ENCODE measurements at regions not wholly inside any gene's neighbourhood (a gene's known extent, or its start where the extent isn't known, plus 50 kb on each side); places are given as distances from the start of the nearest gene placed in this dataset.

DNA sequence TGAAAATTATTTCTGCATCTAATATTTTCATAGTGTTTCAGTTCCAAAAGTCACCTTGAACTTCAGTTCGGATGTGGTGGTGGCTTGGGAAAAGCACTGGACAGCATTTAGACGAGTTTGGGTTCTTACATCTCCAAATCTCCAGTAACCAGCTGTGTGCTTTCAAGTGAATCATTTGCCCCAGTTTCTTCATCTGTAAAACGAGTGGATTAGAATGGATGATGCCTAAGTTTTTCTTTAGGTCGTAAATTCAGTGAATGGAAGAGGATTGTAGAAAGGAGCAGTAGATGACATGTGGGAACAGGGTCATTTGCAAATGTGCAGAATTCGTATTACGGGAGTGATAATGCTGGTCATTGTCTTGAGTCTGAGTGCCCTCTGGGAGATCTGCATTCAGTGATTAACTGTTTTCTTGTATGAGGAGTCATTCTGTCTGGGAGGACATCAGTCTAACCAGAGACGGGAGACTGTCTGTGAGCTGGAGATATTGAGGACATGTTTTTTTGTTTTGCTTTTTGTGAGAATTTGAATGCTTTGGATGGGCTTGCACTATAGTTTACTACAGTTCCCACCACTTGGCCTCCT, 641.6 kb upstream of the TBL1XR1 start:
- no peak for DNase-seq
- peaks cover 17% of the 10 kb centered on the region for H3K27me3 Mint-ChIP-seq
- H3K4me1 ChIP-seq (ENCODE audit: control insufficient read depth in 2 of 2, insufficient read depth in 2 of 2, low read length in 2 of 2) = no peaks in the 10 kb centered on the region
- no peaks in the 10 kb centered on the region for H3K9me3 Mint-ChIP-seq (ENCODE audit: insufficient read depth)
- no peak for ATAC-seq (ENCODE audit: low read depth)
- H4K20me1 ChIP-seq (ENCODE audit: control insufficient read depth, insufficient read depth, low read length, poor library complexity, severe bottlenecking) = no peaks in the 10 kb centered on the region
- no peak overlapping the region for H2AFZ ChIP-seq (ENCODE audit: insufficient read depth, low read depth, low read length, poor library complexity, severe bottlenecking)
- ChIA-PET CTCF (no interaction called here), POLR2A (no interaction called here)
- peaks cover under 1% of the 10 kb centered on the region for H3K4me1 Mint-ChIP-seq
- H3K9me3 ChIP-seq (ENCODE audit: control extremely low read depth in 1 of 3, control insufficient read depth in 2 of 3, insufficient read depth in 1 of 3, low read length in 2 of 3) = no peaks in the 10 kb centered on the region
- no peak overlapping the region for H3K4me3 ChIP-seq (ENCODE audit: control extremely low read depth in 1 of 5, extremely low read depth in 1 of 5, insufficient read depth in 1 of 5, low read depth in 2 of 5, low read length in 4 of 5)
- no peak overlapping the region for H3K9ac ChIP-seq (ENCODE audit: low read length)
- TF ChIP-seq, protein P1, sequence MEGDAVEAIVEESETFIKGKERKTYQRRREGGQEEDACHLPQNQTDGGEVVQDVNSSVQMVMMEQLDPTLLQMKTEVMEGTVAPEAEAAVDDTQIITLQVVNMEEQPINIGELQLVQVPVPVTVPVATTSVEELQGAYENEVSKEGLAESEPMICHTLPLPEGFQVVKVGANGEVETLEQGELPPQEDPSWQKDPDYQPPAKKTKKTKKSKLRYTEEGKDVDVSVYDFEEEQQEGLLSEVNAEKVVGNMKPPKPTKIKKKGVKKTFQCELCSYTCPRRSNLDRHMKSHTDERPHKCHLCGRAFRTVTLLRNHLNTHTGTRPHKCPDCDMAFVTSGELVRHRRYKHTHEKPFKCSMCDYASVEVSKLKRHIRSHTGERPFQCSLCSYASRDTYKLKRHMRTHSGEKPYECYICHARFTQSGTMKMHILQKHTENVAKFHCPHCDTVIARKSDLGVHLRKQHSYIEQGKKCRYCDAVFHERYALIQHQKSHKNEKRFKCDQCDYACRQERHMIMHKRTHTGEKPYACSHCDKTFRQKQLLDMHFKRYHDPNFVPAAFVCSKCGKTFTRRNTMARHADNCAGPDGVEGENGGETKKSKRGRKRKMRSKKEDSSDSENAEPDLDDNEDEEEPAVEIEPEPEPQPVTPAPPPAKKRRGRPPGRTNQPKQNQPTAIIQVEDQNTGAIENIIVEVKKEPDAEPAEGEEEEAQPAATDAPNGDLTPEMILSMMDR (IDR thresholded peaks at IDR 0.05) = no peak
- TF ChIP-seq EZH2 (IDR thresholded peaks at IDR 0.05; ENCODE audit: borderline replicate concordance, insufficient read depth, low read depth, low read length, poor library complexity, severe bottlenecking) = no peak
- H3K27ac Mint-ChIP-seq = no peak overlapping the region
- WGBS (ENCODE audit: insufficient coverage) = 87% methylated on average over 4 of the region's 7 CpGs
- H3K27me3 ChIP-seq (replicated peaks in 1 of 4; ENCODE audit: control extremely low read depth in 1 of 4, control insufficient read depth in 3 of 4, insufficient read depth in 4 of 4, low read length in 3 of 4) = no peaks in the 10 kb centered on the region
- no peak overlapping the region for H3K4me3 Mint-ChIP-seq
- H3K36me3 ChIP-seq (replicated peaks in 1 of 2; ENCODE audit: control extremely low read depth in 1 of 2, control insufficient read depth in 1 of 2, extremely low read depth in 1 of 2, insufficient read depth in 2 of 2, low read length in 1 of 2) = no peaks in the 10 kb centered on the region
- intact Hi-C loops (cut with micrococcal nuclease) = no loop called here
- no peak overlapping the region for H3K27ac ChIP-seq (ENCODE audit: low read length in 2 of 2)
- H3K79me2 ChIP-seq (ENCODE audit: control insufficient read depth, insufficient read depth, low read length) = no peaks in the 10 kb centered on the region
- no peak overlapping the region for H3K4me2 ChIP-seq (replicated peaks; ENCODE audit: low read depth, low read length, poor library complexity, severe bottlenecking)

DNA sequence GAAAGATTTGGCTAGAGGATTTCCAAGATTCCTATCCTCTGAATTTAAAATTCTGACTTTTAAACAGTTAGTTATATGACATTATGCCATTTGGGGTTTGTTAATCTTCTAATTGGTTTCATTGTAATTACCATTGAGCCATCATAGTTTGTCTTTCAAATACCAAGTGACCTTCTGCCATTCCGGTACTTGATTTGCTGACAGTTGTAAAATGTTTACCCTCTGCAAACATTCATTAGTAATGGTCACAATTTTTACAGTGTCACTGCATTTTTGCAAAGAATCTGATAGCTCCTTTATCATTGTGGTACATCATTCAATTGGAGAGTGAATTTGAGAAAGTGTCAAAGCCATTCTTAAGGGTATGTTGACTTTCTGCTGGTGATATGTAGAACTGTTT, 645.0 kb upstream of the TBL1XR1 start:
- Histone ChIP-seq H3K36me3 (replicated peaks in 1 of 2; ENCODE audit: control extremely low read depth in 1 of 2, control insufficient read depth in 1 of 2, extremely low read depth in 1 of 2, insufficient read depth in 2 of 2, low read length in 1 of 2) (no peaks in the 10 kb centered on the region), H3K4me1 (ENCODE audit: control insufficient read depth in 2 of 2, insufficient read depth in 2 of 2, low read length in 2 of 2) (no peaks in the 10 kb centered on the region), H3K79me2 (ENCODE audit: control insufficient read depth, insufficient read depth, low read length) (no peaks in the 10 kb centered on the region), H2AFZ (ENCODE audit: insufficient read depth, low read depth, low read length, poor library complexity, severe bottlenecking) (no peak overlapping the region), H3K9ac (ENCODE audit: low read length) (no peak overlapping the region), H4K20me1 (ENCODE audit: control insufficient read depth, insufficient read depth, low read length, poor library complexity, severe bottlenecking) (no peaks in the 10 kb centered on the region), H3K27me3 (replicated peaks in 1 of 4; ENCODE audit: control extremely low read depth in 1 of 4, control insufficient read depth in 3 of 4, insufficient read depth in 4 of 4, low read length in 3 of 4) (no peaks in the 10 kb centered on the region), H3K4me3 (ENCODE audit: control extremely low read depth in 1 of 5, extremely low read depth in 1 of 5, insufficient read depth in 1 of 5, low read depth in 2 of 5, low read length in 4 of 5) (no peak overlapping the region), H3K9me3 (ENCODE audit: control extremely low read depth in 1 of 3, control insufficient read depth in 2 of 3, insufficient read depth in 1 of 3, low read length in 2 of 3) (no peaks in the 10 kb centered on the region), H3K27ac (ENCODE audit: low read length in 2 of 2) (no peak overlapping the region), H3K4me2 (replicated peaks; ENCODE audit: low read depth, low read length, poor library complexity, severe bottlenecking) (no peak overlapping the region)
- DNase-seq (no peak), ATAC-seq (ENCODE audit: low read depth) (no peak)
- POLR2A ChIA-PET = no interaction called here
- TF ChIP-seq EZH2 (IDR thresholded peaks at IDR 0.05; ENCODE audit: borderline replicate concordance, insufficient read depth, low read depth, low read length, poor library complexity, severe bottlenecking) = no peak
- TF ChIP-seq, protein P1 (IDR thresholded peaks at IDR 0.05) = no peak
- Mint-ChIP-seq H3K9me3 (ENCODE audit: insufficient read depth) (no peaks in the 10 kb centered on the region), H3K27ac (no peak overlapping the region), H3K4me3 (no peak overlapping the region), H3K4me1 (peaks cover 3% of the 10 kb centered on the region), H3K27me3 (peaks cover 19% of the 10 kb centered on the region)
- no CpG with 5 or more reads among the region's 1 CpG for WGBS (ENCODE audit: insufficient coverage)
- CTCF ChIA-PET = no interaction called here
- intact Hi-C loops (cut with micrococcal nuclease) = no loop called here
